PC-9 (cell line): ENCODE measurements at regions not wholly inside any gene's neighbourhood (a gene's known extent, or its start where the extent isn't known, plus 50 kb on each side); places are given as distances from the start of the nearest gene placed in this dataset.

ENCODE experiments used
- CTCF ChIP-seq: fragments of 200-600 bp; sonication (generic); conservative IDR thresholded peaks from 2 replicates; pipeline ENCODE4 v1.6.1; 2017; ENCODE audit warnings: mixed run types, antibody characterized with exemption, mild to moderate bottlenecking, moderate library complexity
- EZH2 ChIP-seq: fragments of 200-600 bp; sonication (generic); IDR thresholded peaks from 2 replicates; pipeline ENCODE4 v1.8.0; 2017; ENCODE audit warnings: antibody characterized with exemption, low read depth

GRCh38 chr3:20403986-20404740 is 218.2 kb upstream of the SGO1 start:
- TF ChIP-seq EZH2 (no peak), CTCF (no peak)
